ENCODE measurements at regions not wholly inside any gene's neighbourhood (a gene's known extent, or its start where the extent isn't known, plus 50 kb on each side); places are given as distances from the start of the nearest gene placed in this dataset.

- 69 to 91% methylated on average over 6 to 14 of the region's 17 CpGs for WGBS, 2 donors
- H3K27ac ChIP-seq = no peak overlapping the region
- H3K9me3 ChIP-seq = no peaks in the 10 kb centered on the region
- H3K27me3 ChIP-seq = no peaks in the 10 kb centered on the region
- no peaks in the 10 kb centered on the region for H3K4me1 ChIP-seq
- H3K4me3 ChIP-seq = no peak overlapping the region
- no peak for TF ChIP-seq POLR2A (IDR thresholded peaks at IDR 0.05)
- TF ChIP-seq EP300 (IDR thresholded peaks at IDR 0.05) = no peak
- no peak for TF ChIP-seq POLR2AphosphoS5 (IDR thresholded peaks at IDR 0.05)
- TF ChIP-seq CTCF (IDR thresholded peaks at IDR 0.05) = no peak
- H3K36me3 ChIP-seq = no peaks in the 10 kb centered on the region
- ATAC-seq (ENCODE audit: low FRiP score in 2 of 2) (no peak), DNase-seq (no peak)
These were observed 129.6 kb downstream of the PAPOLA start for GRCh38 chr14:96631621-96632362.

GRCh38 chr14:96632363-96632758, 130.2 kb downstream of the PAPOLA start:
- Histone ChIP-seq H3K27me3 (no peaks in the 10 kb centered on the region), H3K4me1 (no peaks in the 10 kb centered on the region), H3K9me3 (no peaks in the 10 kb centered on the region), H3K36me3 (no peaks in the 10 kb centered on the region), H3K4me3 (no peak overlapping the region), H3K27ac (no peak overlapping the region)
- no peak for TF ChIP-seq EP300 (IDR thresholded peaks at IDR 0.05)
- TF ChIP-seq POLR2A (IDR thresholded peaks at IDR 0.05) = no peak
- no peak for TF ChIP-seq POLR2AphosphoS5 (IDR thresholded peaks at IDR 0.05)
- no peak for TF ChIP-seq CTCF (IDR thresholded peaks at IDR 0.05)
- ATAC-seq (ENCODE audit: low FRiP score in 2 of 2) (no peak), DNase-seq (no peak)
- 72 to 73% methylated on average over 8 of the region's 8 CpGs for WGBS, 2 donors

- Histone ChIP-seq H3K27me3 (no peaks in the 10 kb centered on the region), H3K9me3 (no peaks in the 10 kb centered on the region), H3K4me3 (no peak overlapping the region), H3K27ac (no peak overlapping the region), H3K36me3 (no peaks in the 10 kb centered on the region), H3K4me1 (no peaks in the 10 kb centered on the region)
- ATAC-seq (ENCODE audit: low FRiP score in 2 of 2) (no peak), DNase-seq (no peak)
- TF ChIP-seq CTCF (IDR thresholded peaks at IDR 0.05) = no peak
- no peak for TF ChIP-seq POLR2AphosphoS5 (IDR thresholded peaks at IDR 0.05)
- WGBS, 2 donors = 52 to 73% methylated on average over 2 of the region's 2 CpGs
These were observed 130.9 kb downstream of the PAPOLA start for GRCh38 chr14:96633096-96633495.

- Histone ChIP-seq H3K4me1 (no peaks in the 10 kb centered on the region), H3K27me3 (no peaks in the 10 kb centered on the region), H3K36me3 (no peaks in the 10 kb centered on the region), H3K27ac (no peak overlapping the region), H3K4me3 (no peak overlapping the region), H3K9me3 (no peaks in the 10 kb centered on the region)
- TF ChIP-seq CTCF (IDR thresholded peaks at IDR 0.05) (no peak), POLR2AphosphoS5 (IDR thresholded peaks at IDR 0.05) (no peak), POLR2A (IDR thresholded peaks at IDR 0.05) (no peak), EP300 (IDR thresholded peaks at IDR 0.05) (no peak)
- DNase-seq (no peak), ATAC-seq (ENCODE audit: low FRiP score in 2 of 2) (no peak)
- 60 to 89% methylated on average over 1 to 9 of the region's 9 CpGs for WGBS, 2 donors
These were observed 132.3 kb downstream of the PAPOLA start for GRCh38 chr14:96634481-96634880.

- H3K36me3 ChIP-seq = no peaks in the 10 kb centered on the region
- no peaks in the 10 kb centered on the region for H3K9me3 ChIP-seq
- H3K4me3 ChIP-seq = no peak overlapping the region
- 67 to 87% methylated on average over 3 to 5 of the region's 5 CpGs for WGBS, 2 donors
- no peak overlapping the region for H3K27ac ChIP-seq
- DNase-seq = no peak
- H3K4me1 ChIP-seq = no peaks in the 10 kb centered on the region
- H3K27me3 ChIP-seq = no peaks in the 10 kb centered on the region
- no peak for ATAC-seq (ENCODE audit: low FRiP score in 2 of 2)
- TF ChIP-seq EP300 (IDR thresholded peaks at IDR 0.05) (no peak), POLR2AphosphoS5 (IDR thresholded peaks at IDR 0.05) (no peak), POLR2A (IDR thresholded peaks at IDR 0.05) (no peak), CTCF (IDR thresholded peaks at IDR 0.05) (no peak)
These were observed 132.7 kb downstream of the PAPOLA start for GRCh38 chr14:96634896-96635295.

All from upper lobe of left lung (tissue), 6 donors.